Upper lobe of left lung (tissue), 4 donors: ENCODE measurements at regions not wholly inside any gene's neighbourhood (a gene's known extent, or its start where the extent isn't known, plus 50 kb on each side); places are given as distances from the start of the nearest gene placed in this dataset.

Experiments used
- CTCF ChIP-seq, 6 experiments: fragments of 450-650 bp in 4 of 6; fragments of 200-600 bp in 2 of 6; sonication (generic) in 2 of 6; IDR thresholded peaks; one replicate each; pipeline ENCODE4 v1.5.1; 2016 to 2019; ENCODE audit warnings: antibody characterized with exemption in 6 of 6
- EP300 ChIP-seq, 4 donors: sonication (generic); formaldehyde crosslinking; IDR thresholded peaks; one replicate each; pipeline ENCODE4 v1.5.1; 2017; ENCODE audit warnings: antibody characterized with exemption in 4 of 4, control low read depth in 2 of 4
- POLR2A ChIP-seq, 4 donors: fragments of 450-650 bp; IDR thresholded peaks; one replicate each; pipeline ENCODE4 v1.5.1; 2016 to 2017; ENCODE audit warnings: antibody characterized with exemption in 4 of 4, mild to moderate bottlenecking in 2 of 4
- POLR2AphosphoS5 ChIP-seq, 2 donors: sonication (generic); formaldehyde crosslinking; IDR thresholded peaks; one replicate each; pipeline ENCODE4 v1.5.1; 2017; ENCODE audit warnings: antibody characterized with exemption in 2 of 2

- TF ChIP-seq POLR2AphosphoS5 (IDR thresholded peaks at IDR 0.05): no peak
- TF ChIP-seq CTCF (IDR thresholded peaks at IDR 0.05): no peak
- no peak for TF ChIP-seq POLR2A (IDR thresholded peaks at IDR 0.05)
- no peak for TF ChIP-seq EP300 (IDR thresholded peaks at IDR 0.05)
Measured at GRCh38 chr16:8137606-8138005, 452.7 kb downstream of the TMEM114 start.
